Prostate gland (tissue), 2 donors: ENCODE measurements at regions not wholly inside any gene's neighbourhood (a gene's known extent, or its start where the extent isn't known, plus 50 kb on each side); places are given as distances from the start of the nearest gene placed in this dataset.
"Not testable (repeated sequence)": the region's sequence is repeated elsewhere in the genome, so short reads cannot be mapped to it uniquely, and the experiment has no call there.

Source experiments
- POLR2A ChIP-seq: fragments of 450-650 bp; IDR thresholded peaks from one replicate; pipeline ENCODE4 v1.6.1; 2016; ENCODE audit warnings: antibody characterized with exemption, mild to moderate bottlenecking
- POLR2AphosphoS5 ChIP-seq: sonication (generic); formaldehyde crosslinking; IDR thresholded peaks from one replicate; pipeline ENCODE4 v1.6.1; 2017; ENCODE audit warnings: antibody characterized with exemption
- TF ChIP-seq, protein P1 (sequence below), 4 experiments: fragments of 200-600 bp in 2 of 4; fragments of 450-650 bp in 2 of 4; sonication (generic) in 2 of 4; IDR thresholded peaks; 1 replicate in 3 of 4; 2 replicates in 1 of 4; pipeline ENCODE4 v1.5.1; 2016 to 2019; ENCODE audit warnings: antibody characterized with exemption in 4 of 4, mild to moderate bottlenecking in 2 of 4, moderate library complexity in 2 of 4

DNA sequence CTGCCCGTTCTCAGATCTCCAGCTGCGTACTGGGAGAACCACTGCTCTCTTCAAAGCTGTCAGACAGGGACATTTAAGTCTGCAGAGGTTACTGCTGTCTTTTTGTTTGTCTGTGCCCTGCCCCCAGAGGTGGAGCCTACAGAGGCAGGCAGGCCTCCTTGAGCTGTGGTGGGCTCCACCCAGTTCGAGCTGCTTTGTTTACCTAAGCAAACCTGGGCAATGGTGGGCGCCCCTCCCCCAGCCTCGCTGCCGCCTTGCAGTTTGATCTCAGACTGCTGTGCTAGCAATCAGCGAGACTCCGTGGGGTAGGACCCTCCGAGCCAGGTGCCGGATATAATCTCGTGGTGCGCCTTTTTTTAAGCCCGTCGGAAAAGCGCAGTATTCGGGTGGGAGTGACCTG lies 66.2 kb upstream of the GPR141 start:
- TF ChIP-seq, protein P1, sequence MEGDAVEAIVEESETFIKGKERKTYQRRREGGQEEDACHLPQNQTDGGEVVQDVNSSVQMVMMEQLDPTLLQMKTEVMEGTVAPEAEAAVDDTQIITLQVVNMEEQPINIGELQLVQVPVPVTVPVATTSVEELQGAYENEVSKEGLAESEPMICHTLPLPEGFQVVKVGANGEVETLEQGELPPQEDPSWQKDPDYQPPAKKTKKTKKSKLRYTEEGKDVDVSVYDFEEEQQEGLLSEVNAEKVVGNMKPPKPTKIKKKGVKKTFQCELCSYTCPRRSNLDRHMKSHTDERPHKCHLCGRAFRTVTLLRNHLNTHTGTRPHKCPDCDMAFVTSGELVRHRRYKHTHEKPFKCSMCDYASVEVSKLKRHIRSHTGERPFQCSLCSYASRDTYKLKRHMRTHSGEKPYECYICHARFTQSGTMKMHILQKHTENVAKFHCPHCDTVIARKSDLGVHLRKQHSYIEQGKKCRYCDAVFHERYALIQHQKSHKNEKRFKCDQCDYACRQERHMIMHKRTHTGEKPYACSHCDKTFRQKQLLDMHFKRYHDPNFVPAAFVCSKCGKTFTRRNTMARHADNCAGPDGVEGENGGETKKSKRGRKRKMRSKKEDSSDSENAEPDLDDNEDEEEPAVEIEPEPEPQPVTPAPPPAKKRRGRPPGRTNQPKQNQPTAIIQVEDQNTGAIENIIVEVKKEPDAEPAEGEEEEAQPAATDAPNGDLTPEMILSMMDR (IDR thresholded peaks at IDR 0.05), result not testable (repeated sequence)
- TF ChIP-seq POLR2AphosphoS5, POLR2A: not testable (repeated sequence)
